ENCODE measurements at regions not wholly inside any gene's neighbourhood (a gene's known extent, or its start where the extent isn't known, plus 50 kb on each side); places are given as distances from the start of the nearest gene placed in this dataset.

DNA sequence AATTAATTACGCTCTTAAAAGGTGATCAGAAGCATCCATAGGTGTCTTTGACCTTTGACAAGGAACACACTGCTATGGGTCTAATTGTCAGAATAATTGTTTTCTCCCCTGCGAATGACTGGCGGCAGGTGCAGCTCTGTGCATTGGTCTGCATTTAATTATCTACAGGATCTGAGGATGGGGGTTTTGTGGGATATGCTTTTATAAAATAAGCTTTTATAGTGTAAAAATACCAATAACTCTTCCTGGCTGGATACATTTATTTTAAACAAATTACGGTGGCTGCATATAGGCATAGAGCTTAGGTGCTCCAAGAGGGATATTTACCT lies 201.6 kb upstream of the RGMA start:
- TF ChIP-seq, protein P1, sequence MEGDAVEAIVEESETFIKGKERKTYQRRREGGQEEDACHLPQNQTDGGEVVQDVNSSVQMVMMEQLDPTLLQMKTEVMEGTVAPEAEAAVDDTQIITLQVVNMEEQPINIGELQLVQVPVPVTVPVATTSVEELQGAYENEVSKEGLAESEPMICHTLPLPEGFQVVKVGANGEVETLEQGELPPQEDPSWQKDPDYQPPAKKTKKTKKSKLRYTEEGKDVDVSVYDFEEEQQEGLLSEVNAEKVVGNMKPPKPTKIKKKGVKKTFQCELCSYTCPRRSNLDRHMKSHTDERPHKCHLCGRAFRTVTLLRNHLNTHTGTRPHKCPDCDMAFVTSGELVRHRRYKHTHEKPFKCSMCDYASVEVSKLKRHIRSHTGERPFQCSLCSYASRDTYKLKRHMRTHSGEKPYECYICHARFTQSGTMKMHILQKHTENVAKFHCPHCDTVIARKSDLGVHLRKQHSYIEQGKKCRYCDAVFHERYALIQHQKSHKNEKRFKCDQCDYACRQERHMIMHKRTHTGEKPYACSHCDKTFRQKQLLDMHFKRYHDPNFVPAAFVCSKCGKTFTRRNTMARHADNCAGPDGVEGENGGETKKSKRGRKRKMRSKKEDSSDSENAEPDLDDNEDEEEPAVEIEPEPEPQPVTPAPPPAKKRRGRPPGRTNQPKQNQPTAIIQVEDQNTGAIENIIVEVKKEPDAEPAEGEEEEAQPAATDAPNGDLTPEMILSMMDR (conservative IDR thresholded peaks at IDR 0.05; ENCODE audit: low read length): no peak
- no peak for TF ChIP-seq EZH2phosphoT487 (IDR thresholded peaks at IDR 0.05; ENCODE audit: borderline replicate concordance)

Data from Loucy (cell line).